Kidney (tissue), 13 donors: ENCODE measurements at regions not wholly inside any gene's neighbourhood (a gene's known extent, or its start where the extent isn't known, plus 50 kb on each side); places are given as distances from the start of the nearest gene placed in this dataset.

Source experiments
- DNase-seq, 5 donors: peaks; one replicate each; pipeline ENCODE4 v3.0.0-alpha.2; 2013 to 2020
- FAIRE-seq: peaks from 2 replicates; lab custom pipeline; 2012; peaks lifted over from hg19 to GRCh38; lab: Jason Lieb, UNC
- H3K27ac ChIP-seq, 2 donors: one replicate each; pipeline ENCODE4 v1.7.0; 2013; ENCODE audit warnings: low read depth in 2 of 2, low read length in 2 of 2, inconsistent platforms in 1 of 2
- H3K27me3 ChIP-seq: one replicate; pipeline ENCODE4 v1.7.1; 2013; ENCODE audit warnings: low read length, inconsistent platforms; ENCODE audit not compliant: control insufficient read depth, insufficient read depth
- H3K36me3 ChIP-seq, 3 donors: one replicate each; pipeline versions ENCODE4 v1.7.0 to v1.7.1; 2013; ENCODE audit warnings: low read length in 3 of 3, control low read depth in 1 of 3, inconsistent platforms in 1 of 3; ENCODE audit not compliant: insufficient read depth in 3 of 3, control insufficient read depth in 2 of 3
- H3K4me1 ChIP-seq, 3 donors: one replicate each; pipeline versions ENCODE4 v1.7.0 to v1.7.1; 2013; ENCODE audit warnings: low read length in 3 of 3, inconsistent platforms in 1 of 3, low read depth in 1 of 3; ENCODE audit not compliant: control insufficient read depth in 2 of 3, insufficient read depth in 2 of 3
- H3K4me3 ChIP-seq, 3 donors: one replicate each; pipeline versions ENCODE4 v1.7.0 to v1.8.1; 2013; ENCODE audit warnings: low read length in 3 of 3, control low read depth in 1 of 3, inconsistent platforms in 1 of 3
- H3K9ac ChIP-seq, 3 donors: one replicate each; pipeline versions ENCODE4 v1.7.0 to v1.7.1; 2013; ENCODE audit warnings: low read length in 3 of 3, control low read depth in 1 of 3, inconsistent platforms in 1 of 3
- H3K9me3 ChIP-seq, 3 donors: one replicate each; pipeline versions ENCODE4 v1.7.0 to v1.7.1; 2013; ENCODE audit warnings: low read length in 3 of 3, control low read depth in 1 of 3, inconsistent platforms in 1 of 3; ENCODE audit not compliant: control insufficient read depth in 2 of 3, insufficient read depth in 1 of 3
- intact Hi-C: fragments of 100-400 bp; cut with DNase I; formaldehyde crosslinking; loops from one replicate; pipeline ENCODE4 v1.11.1; 2022
- TF ChIP-seq, protein P1 (sequence below): IDR thresholded peaks from 3 replicates; pipeline ENCODE4 v1.5.1; 2012; ENCODE audit warnings: mild to moderate bottlenecking, moderate library complexity, borderline replicate concordance; ENCODE audit not compliant: insufficient read depth; ENCODE audit errors: extremely low read depth
- donor health status: control.
- donor health status: control.
- donor health status: control.
- donor health status: control.
- donor health status: control.
- donor health status: DM: yes; HTN: yes; CAD: no.
- donor health status: Normal renal cell carcinoma (clear cell type).

DNA sequence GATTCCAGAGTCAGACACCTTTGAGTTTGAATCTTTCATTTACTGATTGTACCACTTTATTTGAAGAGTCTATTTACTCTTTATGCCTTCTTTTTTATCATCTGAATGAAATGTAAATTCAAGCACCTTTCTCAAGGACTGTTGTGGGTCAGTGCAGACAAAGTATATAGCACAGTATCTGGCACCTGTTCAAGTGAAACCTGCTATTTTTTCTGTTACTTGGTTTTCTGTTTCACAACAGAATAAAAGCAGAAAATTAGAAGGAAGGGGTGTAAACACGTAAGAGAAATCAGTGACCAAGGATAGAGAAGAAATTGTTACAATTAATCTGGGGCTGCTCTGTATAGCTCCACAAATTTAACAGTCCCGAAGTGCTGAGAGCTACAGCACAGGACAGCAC lies 357.4 kb downstream of the RSL24D1 start:
- Histone ChIP-seq H3K9ac (no peak overlapping the region), H3K27me3 (no peaks in the 10 kb centered on the region), H3K27ac (no peak overlapping the region), H3K9me3 (no peaks in the 10 kb centered on the region), H3K4me3 (no peak overlapping the region), H3K36me3 (no peaks in the 10 kb centered on the region), H3K4me1 (no peaks in the 10 kb centered on the region)
- TF ChIP-seq, protein P1, sequence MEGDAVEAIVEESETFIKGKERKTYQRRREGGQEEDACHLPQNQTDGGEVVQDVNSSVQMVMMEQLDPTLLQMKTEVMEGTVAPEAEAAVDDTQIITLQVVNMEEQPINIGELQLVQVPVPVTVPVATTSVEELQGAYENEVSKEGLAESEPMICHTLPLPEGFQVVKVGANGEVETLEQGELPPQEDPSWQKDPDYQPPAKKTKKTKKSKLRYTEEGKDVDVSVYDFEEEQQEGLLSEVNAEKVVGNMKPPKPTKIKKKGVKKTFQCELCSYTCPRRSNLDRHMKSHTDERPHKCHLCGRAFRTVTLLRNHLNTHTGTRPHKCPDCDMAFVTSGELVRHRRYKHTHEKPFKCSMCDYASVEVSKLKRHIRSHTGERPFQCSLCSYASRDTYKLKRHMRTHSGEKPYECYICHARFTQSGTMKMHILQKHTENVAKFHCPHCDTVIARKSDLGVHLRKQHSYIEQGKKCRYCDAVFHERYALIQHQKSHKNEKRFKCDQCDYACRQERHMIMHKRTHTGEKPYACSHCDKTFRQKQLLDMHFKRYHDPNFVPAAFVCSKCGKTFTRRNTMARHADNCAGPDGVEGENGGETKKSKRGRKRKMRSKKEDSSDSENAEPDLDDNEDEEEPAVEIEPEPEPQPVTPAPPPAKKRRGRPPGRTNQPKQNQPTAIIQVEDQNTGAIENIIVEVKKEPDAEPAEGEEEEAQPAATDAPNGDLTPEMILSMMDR: no peak
- DNase-seq: no peak
- intact Hi-C loops: no loop called here
- FAIRE-seq: no peak

DNA sequence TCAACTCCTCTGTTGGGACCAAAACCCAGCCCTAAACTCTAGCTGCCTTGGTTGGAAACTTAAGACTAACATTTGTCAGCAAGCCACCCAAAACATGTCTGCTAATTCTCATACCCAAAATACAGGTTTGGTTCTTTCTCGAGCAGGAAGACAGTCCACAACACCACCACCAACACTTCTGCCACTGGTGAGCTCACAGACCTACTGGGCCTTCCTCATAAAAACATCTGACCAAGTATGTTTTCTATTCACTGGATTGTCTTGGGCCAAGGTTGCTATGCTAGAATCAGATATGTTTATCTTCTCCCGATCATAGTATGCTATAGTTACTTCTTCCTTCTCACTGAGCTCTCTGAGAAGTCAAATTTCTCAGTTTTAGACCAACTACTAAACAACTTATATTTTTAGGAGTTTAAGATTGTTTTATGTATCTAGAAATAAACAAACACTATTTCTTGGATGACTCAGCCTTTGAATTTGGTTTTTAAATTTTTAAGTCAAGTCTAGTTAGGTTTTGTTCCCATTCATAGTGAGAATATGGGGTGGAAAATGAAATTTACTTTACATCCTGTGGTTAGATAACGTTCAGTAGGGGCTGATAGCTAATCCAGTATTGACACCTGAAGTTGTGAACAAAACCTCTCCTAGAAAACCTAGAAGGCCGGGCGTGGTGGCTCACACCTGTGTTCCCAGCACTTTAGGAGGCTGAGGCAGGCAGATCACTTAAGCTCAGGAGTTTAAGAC lies 360.5 kb downstream of the RSL24D1 start:
- DNase-seq (no peak), FAIRE-seq (no peak)
- Histone ChIP-seq H3K9me3 (no peaks in the 10 kb centered on the region), H3K27ac (no peak overlapping the region), H3K36me3 (no peaks in the 10 kb centered on the region), H3K27me3 (no peaks in the 10 kb centered on the region), H3K9ac (no peak overlapping the region), H3K4me3 (no peak overlapping the region), H3K4me1 (no peaks in the 10 kb centered on the region)
- TF ChIP-seq, protein P1: no peak
- intact Hi-C loops: no loop called here

DNA sequence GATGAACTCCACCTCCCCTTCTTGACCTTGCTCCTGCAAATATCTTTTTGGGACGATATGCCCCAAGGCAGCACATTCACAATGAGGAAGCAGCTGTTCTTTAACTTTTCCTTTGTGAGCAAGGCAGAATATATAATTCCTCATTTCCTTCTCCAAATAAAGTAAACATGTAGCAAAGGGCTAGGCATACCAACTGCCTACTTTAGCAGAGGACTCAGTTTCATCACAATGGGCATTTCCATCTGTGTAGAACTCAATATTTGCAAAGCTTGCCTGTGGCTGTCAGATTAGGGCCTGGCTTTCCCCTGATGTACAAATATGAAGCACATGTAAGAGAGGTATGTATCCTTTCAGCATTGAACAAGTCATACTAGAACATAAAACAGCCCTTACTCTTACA lies 366.9 kb downstream of the RSL24D1 start:
- no peaks in the 10 kb centered on the region for H3K36me3 ChIP-seq
- H3K27me3 ChIP-seq: no peaks in the 10 kb centered on the region
- TF ChIP-seq, protein P1: no peak
- FAIRE-seq: no peak
- H3K4me3 ChIP-seq: no peak overlapping the region
- H3K9ac ChIP-seq: no peak overlapping the region
- intact Hi-C loops: no loop called here
- H3K4me1 ChIP-seq: no peaks in the 10 kb centered on the region
- H3K9me3 ChIP-seq: no peaks in the 10 kb centered on the region
- no peak overlapping the region for H3K27ac ChIP-seq
- DNase-seq: no peak
